GM18909 (cell line): ENCODE measurements at regions not wholly inside any gene's neighbourhood (a gene's known extent, or its start where the extent isn't known, plus 50 kb on each side); places are given as distances from the start of the nearest gene placed in this dataset.

Source experiments
- ATAC-seq: cut with Tn5 transposase; IDR thresholded peaks from one replicate; pipeline ENCODE4 v1.9.1; 2021; ENCODE audit warnings: mild to moderate bottlenecking; ENCODE audit not compliant: unreplicated experiment, poor library complexity

DNA sequence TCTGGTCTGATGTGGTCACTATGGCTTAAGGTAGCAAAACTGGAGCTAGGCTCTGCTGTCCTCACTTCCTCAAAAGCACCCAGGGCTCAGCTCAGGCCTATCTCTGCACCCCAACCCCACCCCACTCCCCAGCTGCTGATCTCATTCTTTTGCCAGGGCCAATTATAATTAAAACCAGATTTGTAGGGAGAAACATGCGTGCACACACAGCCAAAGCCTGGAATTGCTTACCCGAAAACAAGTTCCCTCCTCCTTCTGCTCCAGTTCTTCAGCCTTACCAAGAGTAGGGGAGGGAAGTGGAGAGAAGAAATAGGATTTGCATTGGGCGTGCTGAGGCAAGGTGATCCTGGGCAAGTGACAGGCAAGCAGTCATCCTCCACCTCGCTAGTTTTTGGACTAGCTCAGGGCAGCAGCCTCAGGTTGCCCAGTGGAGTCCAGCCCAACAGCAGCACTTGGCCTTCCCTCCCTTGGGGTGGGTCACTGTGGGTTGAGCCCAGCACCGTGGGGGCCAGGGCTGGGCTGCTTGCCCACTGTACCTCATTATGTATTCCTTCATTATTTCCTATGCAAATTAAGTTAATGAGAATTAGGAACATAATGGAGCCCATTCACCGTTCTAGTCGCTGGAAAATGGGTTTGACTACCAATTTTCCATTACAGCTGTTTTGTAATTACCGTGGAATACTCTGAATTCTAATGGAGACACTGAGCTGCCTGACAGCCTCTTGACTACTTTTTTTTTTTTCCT lies 199.1 kb upstream of the CELF4 start:
- no peak for ATAC-seq

DNA sequence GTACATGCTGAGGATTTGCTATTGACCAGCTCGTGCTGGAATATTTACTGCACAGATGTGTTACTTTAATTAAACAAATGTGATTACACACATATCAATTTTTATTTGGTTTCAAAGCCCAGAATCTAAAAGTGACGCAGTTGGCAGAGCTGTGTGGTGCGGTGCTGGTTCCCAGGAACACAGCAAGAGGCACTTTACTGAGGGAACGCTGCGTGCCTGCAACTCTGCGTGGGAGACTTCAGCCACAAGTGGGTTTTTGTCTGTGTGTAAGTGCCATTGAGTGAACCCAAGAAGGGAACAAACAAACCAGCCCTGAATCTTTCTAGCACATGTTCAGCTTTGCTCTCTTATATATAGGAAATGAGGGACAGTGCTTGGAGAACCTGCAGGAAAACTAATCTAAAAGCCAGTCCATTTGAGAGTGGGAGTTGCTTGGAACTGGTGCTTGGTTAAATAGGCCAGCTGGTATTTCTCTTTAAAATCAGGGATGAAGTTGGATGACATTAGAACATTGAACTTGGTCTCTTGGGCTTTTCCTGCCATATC lies 196.6 kb upstream of the CELF4 start:
- no peak for ATAC-seq

DNA sequence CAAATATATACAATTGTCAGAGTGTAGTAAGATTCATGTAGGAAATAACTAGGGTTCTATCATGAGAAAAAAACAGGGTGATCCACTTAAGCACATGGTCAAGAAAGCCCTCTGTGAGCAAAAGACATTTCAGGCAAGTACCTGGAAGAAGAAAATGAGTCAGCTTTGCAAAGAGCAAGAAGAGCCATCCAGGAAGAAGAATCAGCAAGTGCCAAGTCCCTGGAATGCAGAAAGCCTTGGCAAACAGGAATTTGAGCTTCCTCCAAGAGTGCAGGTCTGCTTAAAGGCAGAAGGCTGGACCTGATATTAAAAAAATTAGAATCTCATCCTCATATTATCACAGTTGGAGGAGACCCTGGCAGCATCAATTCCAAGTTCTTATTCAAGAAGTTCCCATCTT lies 188.5 kb upstream of the CELF4 start:
- no peak for ATAC-seq

DNA sequence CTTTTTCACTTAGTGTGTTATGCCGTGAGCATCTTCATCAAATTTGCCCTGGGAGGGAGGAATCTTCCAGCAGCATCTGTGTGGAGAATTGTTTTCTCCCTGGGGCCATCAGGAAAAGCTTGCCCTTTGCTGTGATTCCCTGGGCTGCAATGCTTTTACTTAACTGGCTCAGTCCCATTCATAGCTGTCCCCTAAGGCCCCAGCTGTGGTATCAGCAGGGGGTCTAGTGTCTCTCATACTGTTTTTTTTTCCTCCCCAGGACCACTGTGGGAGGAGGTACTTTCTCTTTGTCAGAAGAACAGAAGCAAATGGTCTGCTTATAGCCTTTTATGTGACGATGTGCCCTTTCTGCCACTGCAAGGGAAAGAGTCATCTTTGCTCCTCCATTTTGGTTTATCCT lies 176.8 kb upstream of the CELF4 start:
- ATAC-seq = no peak

DNA sequence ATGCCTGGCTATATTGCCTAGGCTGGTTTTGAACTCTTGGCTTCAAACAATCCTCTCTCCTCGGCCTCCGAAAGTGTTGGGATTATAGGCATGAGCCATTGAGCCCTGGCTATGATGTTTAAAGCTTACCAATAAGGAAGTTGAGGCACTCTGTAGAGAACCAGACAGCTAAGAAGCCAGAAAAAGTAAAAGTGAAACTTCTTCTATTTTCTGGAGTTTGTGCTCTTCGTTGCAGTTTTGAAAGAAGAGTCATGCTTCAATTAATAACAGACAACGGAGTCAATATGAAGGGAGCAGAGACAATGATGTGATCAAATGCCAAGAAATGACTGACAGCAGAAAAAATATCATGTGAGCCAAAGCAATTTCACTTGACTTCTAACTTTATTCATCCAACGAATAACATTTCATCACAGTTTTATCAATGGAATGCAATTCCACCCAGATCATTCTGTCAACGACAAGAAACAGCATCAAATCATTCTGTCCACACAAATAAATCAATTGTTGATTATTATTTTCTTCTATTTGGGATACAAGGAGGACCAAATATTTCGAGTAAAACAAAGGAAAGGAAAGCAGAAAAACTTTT lies 175.5 kb upstream of the CELF4 start:
- no peak for ATAC-seq

DNA sequence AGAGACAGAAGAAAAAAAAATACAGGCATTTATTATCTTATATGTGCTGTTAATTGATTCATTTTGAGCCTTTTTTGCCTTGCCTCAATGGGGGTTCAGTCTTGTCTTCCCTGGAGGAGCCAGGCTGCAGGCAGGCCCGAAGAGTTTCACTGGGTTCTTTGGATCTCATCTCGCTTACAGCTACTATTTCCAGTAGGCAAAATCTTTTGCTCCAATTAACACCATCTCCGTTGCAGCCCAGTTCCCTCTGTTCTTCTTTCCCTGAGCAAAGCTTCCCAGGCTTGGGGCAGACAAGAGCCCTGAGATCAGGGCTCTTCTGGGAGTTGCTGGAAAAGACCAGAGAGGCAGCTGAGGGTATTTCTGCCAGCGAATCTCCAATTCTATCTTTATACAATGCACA lies 168.8 kb upstream of the CELF4 start:
- ATAC-seq = no peak

DNA sequence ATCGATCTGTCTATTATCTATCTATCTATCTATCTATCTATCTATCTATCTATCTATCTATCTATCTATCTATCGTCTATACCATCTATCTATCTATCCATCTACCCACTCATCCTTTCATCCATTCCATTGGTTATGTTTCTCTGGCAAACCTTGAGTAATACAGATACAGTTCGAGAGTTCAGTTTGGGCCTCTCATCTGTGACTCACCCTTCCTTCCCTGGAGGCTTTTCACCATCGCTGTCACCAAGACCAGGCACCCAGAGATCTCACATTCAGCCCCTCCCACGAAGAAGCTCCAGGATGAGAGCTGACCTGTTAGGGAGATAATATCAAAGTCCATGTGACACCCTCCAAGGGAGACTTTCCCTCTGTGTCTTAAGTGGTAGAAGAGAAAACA lies 164.1 kb upstream of the CELF4 start:
- no peak for ATAC-seq

DNA sequence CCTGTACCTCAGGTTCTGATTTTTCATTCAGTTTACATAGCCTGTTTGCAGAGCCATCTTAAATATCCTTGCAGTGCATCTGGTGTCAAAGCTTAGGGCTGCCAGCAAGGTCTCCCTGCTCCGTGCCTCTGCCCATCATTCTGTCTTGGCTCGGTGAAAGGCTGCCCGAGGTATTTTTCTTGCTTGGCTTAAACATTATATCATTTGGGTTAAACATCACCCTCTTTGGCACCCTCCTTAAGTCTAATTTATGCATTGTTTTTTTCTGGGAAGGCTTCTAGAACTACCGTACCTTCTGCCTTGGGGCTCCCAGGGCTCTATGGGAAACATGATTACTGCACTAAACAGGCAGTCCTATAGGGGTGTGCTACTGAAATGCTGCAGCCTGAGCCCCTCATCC lies 158.6 kb upstream of the CELF4 start:
- no peak for ATAC-seq

DNA sequence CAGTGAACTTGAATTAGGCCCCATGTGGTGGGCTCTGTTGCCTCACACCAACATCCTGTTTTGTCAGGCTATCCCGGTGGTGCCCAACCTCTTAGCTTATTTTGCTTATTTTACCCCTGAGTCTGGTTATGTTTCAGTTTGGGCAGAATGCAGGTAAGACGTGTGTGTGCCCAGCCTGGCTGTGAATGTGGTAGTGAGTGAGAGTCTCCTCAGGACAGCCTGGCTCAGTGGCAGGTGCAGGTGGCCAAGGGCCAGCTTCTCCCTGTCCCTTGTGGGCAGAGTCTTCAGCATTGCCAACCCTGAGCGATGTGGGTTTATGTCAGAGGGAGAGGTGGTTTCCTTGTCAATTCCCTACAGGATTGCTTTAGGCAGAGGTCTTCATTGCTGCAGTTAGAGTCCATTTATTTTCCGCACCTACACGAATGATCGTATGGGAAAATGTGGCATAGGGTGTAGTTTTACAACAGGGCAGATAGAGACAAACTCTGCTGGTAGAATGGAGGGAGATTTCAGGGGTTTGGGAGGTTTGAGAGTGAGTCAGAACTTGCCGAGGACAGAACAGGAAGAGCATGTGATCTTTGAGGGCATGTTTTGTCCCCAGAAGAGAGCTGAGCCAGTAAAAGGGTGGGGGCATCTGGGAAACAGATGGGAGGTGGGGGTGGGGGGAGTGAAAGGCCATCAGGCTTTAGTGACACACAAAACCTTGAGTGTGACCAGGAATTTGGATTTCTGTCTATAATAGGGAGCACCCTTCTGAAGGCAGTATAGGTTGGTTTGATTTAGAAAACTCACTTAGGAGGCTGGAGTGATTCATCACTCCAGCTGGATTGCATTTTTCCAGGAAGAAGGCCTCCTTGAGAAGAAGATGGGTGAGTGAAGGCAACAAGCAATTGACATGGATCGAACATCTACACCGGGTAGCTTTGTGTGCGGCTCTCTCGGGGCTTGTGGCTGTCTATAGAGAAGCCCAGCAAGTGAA lies 156.2 kb upstream of the CELF4 start:
- no peak for ATAC-seq

DNA sequence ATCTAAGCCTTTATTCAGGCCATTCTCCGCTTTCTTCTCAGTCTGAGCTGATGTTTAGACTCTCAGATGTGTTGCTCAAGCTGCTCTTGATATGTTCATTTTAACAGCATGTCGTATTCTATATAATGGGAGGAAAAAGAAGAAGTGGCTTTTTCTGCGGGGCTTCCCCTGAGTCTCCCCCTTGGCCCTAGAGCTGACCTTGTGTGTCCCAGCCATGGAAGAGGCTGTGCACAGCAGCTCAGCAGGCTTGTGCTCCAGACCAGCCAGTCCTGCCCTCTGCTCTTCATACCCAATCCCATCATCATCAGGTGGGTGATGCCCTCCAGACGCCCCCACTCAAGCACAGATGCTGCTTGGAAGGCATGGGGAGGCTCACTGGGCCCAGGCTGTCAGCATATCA lies 155.1 kb upstream of the CELF4 start:
- no peak for ATAC-seq

DNA sequence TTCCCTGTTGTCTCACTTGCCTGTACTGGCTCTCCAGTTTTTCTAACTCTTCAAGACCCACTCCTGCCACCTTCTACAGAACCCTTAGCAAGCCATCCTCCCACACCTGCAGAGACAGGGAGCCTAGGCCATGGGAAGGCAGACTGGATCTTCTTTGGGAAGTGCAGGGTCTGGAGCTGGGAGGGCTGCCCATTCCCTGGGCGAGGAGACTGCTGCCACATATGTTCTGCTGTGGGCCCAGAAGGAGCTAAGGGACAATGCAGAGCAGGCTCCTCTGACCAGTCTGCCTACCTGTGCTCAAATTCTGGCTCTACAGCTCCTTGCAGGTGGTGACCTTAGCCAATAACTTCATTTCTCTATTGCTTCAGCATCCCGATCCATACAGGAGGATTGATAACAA lies 152.1 kb upstream of the CELF4 start:
- no peak for ATAC-seq

DNA sequence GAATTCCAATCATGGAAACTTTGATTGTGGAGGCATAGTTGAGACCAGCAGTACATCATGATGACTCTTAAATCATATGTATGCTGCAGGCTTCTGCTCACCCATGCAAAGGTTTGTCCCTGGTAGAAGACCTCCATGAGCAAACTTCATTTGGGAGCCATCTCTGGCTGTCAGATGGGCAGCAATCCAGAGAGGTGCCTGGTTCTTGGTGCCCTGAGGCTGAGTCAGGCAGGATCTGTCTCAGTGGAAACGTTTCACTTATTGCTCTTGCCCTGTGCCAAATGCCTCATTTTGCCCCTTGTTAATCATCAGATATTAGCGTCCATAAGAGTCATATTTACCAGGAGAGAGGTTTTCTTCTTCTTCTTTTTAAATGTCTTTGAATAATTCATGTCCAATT lies 151.5 kb upstream of the CELF4 start:
- no peak for ATAC-seq

DNA sequence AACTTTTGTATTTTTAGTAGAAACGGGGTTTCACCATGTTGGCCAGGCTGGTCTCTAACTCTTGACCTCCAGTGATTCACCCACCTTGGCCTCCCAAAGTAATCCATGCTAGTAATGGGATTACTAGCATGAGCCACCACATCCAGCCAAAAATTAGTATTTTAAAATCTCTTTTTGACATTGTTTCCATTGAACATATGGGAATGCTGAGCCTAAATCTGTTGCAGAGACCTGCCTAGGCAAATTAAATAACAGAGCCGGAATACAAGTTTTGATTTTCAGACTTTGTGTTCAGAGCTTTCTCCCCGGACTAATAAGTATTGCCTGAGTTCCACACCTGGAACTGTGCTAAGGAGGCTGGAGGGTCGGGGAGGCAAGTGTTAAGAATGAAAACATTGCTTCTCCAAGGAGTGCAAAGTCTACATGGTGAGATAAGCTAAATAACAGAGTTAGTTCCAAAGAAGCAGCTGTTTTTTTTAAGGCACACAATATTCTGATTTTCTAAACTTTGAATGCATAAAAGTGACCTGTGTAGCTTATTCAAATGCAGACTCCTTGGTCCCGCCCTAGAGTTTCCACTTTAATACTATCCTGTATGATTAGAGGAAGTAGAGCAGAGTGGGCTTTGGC lies 150.6 kb upstream of the CELF4 start:
- ATAC-seq = no peak

DNA sequence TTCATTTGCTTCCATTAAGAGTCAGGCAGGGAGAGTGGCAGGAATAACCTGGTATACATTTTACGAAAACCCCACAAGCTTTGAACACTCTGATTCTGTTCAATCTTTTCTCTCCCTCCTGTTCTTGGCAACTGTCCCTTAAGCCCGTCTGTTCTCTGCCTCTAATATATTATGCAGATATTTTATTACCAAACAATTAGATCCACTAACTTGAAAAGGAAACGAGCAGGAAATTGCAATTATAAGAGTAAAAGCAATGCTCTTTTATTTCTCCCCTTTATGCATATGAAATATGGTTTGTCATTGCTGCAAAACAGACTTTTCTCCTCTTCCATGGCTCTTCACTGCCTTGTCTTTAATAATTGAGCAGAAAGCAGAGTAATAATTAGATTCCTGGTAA lies 149.1 kb upstream of the CELF4 start:
- ATAC-seq = no peak

DNA sequence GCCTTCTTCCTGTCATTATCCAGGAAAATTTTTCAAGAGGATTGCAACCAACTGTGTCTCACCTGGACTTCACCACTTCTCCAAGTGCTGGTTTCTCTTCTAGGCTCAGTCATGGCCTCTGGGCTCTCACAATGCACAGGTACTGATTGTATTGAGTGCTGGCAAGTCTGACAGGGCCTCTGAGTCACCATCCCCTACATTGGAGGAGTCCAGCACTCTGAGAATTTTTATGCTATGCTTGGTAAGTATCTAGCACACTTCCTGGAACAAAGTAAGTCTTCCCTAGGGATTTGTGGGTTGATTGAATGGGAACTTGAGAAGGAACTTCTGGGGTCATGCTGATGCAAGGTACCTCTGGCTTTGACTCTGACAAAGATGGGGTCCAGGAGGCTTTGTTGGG lies 147.2 kb upstream of the CELF4 start:
- ATAC-seq = no peak

DNA sequence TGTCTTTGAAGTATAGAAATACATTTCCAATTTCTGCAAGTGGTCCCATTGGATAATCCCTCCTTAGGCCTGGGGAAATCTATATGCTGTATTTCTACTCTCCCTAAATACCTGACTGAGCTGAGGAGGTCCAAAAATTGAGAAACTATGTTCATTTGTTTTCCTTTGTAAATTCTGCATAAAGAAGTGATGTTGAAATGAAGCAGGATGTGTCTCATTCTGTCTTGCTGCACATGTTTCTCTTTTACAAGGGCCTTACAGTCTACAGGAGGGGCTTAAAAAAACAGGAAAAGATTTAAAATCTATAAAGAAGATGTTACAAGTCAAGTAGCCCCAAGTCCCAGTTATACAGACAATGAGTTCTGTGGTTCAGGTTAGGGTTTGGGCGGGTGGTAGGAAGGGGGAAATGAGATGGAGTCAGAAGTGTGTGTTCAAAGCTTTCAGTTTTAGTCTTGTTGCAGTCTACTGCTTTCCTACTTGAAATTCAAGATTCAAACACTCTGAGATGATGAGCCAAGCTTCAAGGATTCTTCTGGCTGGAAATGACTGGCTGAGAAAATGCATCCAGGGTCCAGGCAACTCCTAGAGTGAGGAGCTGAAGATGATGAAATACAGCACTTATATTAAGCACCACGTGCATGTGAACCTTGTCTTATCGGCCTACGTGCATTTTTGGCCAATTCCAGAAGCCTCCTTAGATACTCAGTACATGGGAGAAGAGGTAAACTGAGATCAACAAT lies 146.3 kb upstream of the CELF4 start:
- ATAC-seq = no peak

DNA sequence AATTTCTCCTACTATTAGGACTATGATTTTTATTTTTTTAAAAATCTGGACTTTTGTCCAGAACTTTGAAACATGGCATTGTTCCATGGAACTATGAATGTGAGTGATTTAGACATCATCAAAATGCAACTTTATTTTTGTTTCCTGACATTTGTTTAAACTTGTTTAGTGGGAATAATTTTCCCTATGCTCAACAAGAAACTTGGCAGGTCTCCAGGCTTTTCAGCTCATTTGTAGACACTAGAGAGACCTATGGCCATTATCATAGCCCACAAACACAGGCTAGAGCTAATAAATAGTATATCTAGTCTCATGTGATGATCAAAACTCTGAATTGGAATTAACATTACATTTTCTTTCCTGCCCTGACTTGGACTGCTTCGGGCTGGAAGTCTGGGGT lies 145.1 kb upstream of the CELF4 start:
- no peak for ATAC-seq

DNA sequence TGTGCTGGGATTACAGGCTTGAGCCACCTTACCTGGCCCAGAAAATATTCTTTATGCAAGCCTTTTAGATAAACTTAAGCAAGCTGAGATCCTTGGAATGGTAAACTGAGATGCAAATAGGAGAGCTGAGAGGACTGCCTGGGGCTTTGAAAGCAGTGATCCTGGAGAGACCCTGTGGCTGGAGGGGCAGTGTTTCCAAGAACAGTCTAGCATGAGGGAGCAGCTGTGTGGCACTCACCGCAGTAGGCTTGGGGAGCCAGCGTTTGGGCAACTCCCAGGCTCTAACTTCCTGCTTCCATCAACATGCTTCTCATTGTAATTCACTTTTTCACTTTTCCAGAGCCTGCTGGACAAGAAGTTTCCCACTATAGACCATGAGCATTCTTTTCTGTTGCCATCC lies 144.1 kb upstream of the CELF4 start:
- ATAC-seq = no peak

DNA sequence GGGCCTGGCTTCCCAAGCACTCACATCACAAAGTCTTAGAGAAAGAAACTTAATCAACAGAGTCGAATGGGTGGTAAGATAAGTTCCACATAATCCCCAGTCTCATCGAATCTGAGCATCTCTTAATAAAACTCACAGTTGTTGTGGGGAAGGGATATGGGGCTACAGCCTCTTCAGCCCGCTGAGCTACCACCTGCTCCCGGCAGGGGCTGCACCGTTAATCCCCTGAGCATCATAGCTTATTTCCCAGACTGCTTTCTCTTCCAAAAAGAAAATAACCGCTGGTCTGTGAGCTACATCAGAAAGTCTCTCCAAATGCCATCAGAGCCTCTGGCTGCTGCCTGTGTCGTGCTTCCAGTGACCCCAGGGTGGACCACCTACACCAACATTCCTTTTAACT lies 139.4 kb upstream of the CELF4 start:
- ATAC-seq = no peak

DNA sequence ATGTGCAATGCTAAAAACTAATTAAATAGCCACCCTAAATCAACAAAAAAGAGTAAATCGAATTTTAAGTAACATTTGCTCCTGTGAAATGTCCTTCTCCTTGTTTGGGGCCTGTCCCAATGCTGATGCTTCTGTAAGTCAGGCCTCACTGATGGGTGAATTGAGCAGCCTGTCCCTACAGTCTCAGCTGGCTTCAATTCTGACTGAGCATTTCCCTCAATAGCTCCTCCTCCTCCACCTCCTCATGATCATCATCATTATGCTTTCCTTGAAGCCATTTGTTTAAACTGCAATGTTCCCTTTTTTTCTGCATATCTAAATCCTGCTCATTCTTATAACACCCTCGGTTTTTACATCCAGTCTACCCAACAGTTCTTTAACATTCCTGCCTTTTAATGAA lies 137.2 kb upstream of the CELF4 start:
- no peak for ATAC-seq
